ENCODE measurements at regions not wholly inside any gene's neighbourhood (a gene's known extent, or its start where the extent isn't known, plus 50 kb on each side); places are given as distances from the start of the nearest gene placed in this dataset.
"Not testable (repeated sequence)": the region's sequence is repeated elsewhere in the genome, so short reads cannot be mapped to it uniquely, and the experiment has no call there.

DNA sequence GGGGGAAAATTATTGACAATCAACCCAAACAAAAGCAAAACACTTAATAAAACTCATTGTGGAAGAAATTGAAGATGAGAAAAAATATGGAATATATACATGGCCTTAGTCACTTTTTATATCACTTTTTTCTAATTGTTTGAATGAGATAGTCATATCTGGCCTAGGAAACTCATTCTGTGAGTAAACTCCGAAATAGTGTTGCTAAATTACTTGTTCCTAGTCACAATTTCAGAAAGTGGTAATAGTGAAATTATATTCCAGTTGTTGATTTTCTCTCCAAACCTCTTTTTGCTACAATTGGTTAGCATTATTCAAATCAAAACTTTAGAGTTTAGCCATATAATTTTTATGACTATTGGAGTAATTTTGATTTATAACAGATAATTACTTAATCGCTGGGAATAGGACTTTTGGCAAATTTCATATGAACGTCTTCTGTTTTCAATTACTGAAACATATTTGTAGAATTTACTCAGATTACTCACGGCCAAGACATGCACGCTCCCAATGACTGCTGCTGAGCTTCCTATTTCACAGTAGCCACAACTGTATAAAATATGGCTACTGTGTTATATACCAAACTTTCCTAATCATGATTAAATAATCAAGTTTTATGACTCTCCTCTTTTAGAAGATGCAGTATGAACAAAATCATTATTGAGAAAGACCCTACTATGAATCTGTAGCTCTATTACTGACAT lies 199.7 kb upstream of the ZNF322 start:
- H3K79me2 ChIP-seq (replicated peaks; ENCODE audit: insufficient read depth); H3K36me3 ChIP-seq (ENCODE audit: insufficient read depth); H3K36me3 Mint-ChIP-seq (ENCODE audit: low read depth); DNase-seq (ENCODE audit: low spot score); H3K27ac ChIP-seq (ENCODE audit: low read depth); H3K4me2 ChIP-seq; H3K9me3 Mint-ChIP-seq; H3K4me3 Mint-ChIP-seq; H4K20me1 ChIP-seq (replicated peaks; ENCODE audit: insufficient read depth); H2AFZ ChIP-seq; H3K4me3 ChIP-seq; H3F3A ChIP-seq (replicated peaks; ENCODE audit: low read depth); H3K4me1 ChIP-seq (ENCODE audit: insufficient read depth); H3K4me1 Mint-ChIP-seq; H3K27ac Mint-ChIP-seq; H3K9me2 ChIP-seq (ENCODE audit: insufficient read depth); H3K27me3 Mint-ChIP-seq (ENCODE audit: insufficient read depth, low read depth, poor library complexity); H3K27me3 ChIP-seq (ENCODE audit: insufficient read depth); ATAC-seq: not testable (repeated sequence)

DNA sequence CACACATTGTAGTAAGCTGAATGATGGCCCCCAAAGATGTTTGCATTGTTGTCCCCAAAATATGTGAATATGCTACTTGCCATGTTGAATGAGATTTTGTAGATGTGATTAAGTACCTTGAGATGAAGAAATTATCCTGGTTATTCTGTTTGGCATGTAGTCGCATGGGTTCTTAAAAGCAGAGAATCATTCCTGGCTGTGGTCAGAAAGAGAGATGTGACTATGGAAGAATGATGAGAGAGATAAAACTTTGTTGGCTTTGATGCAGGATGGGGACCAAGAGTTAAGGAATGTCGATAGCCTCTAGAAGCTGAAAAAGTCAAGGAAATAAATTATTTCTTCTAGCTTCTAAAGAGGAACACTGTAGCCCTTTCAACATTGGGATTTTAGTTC lies 200.2 kb upstream of the ZNF322 start:
- H3K27me3 ChIP-seq (ENCODE audit: insufficient read depth); ATAC-seq; DNase-seq (ENCODE audit: low spot score); H3K27me3 Mint-ChIP-seq (ENCODE audit: insufficient read depth, low read depth, poor library complexity); H3K4me2 ChIP-seq; H3K36me3 Mint-ChIP-seq (ENCODE audit: low read depth); H3K4me3 ChIP-seq; H3K27ac ChIP-seq (ENCODE audit: low read depth); H3K9me3 Mint-ChIP-seq; H3K9me2 ChIP-seq (ENCODE audit: insufficient read depth); H3K4me1 Mint-ChIP-seq; H3K27ac Mint-ChIP-seq; H3K4me3 Mint-ChIP-seq; H2AFZ ChIP-seq; H3F3A ChIP-seq (replicated peaks; ENCODE audit: low read depth); H3K36me3 ChIP-seq (ENCODE audit: insufficient read depth); H3K79me2 ChIP-seq (replicated peaks; ENCODE audit: insufficient read depth); H4K20me1 ChIP-seq (replicated peaks; ENCODE audit: insufficient read depth); H3K4me1 ChIP-seq (ENCODE audit: insufficient read depth): not testable (repeated sequence)

DNA sequence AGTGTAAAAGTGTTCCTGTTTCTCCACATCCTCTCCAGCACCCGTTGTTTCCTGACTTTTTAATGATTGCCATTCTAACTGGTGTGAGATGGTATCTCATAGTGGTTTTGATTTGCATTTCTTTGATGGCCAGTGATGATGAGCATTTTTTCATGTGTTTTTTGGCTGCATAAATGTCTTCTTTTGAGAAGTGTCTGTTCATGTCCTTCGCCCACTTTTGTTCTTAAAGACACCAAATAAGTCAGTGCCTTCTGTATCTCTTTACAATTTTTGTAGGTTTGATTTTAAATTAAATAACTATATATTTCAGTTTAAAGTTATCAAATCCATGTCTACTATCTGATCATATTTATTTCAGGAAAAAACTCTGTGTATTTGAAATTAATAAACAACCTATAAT lies 202.4 kb upstream of the ZNF322 start:
- not testable (repeated sequence) for H3K27ac Mint-ChIP-seq; H3K79me2 ChIP-seq (replicated peaks; ENCODE audit: insufficient read depth); H3K9me2 ChIP-seq (ENCODE audit: insufficient read depth); H4K20me1 ChIP-seq (replicated peaks; ENCODE audit: insufficient read depth); H3K4me1 Mint-ChIP-seq; H3F3A ChIP-seq (replicated peaks; ENCODE audit: low read depth); H3K27ac ChIP-seq (ENCODE audit: low read depth); H3K4me3 ChIP-seq; H3K4me2 ChIP-seq; H3K4me1 ChIP-seq (ENCODE audit: insufficient read depth); DNase-seq (ENCODE audit: low spot score); H3K4me3 Mint-ChIP-seq; H2AFZ ChIP-seq; H3K27me3 ChIP-seq (ENCODE audit: insufficient read depth); ATAC-seq; H3K27me3 Mint-ChIP-seq (ENCODE audit: insufficient read depth, low read depth, poor library complexity); H3K36me3 Mint-ChIP-seq (ENCODE audit: low read depth); H3K36me3 ChIP-seq (ENCODE audit: insufficient read depth); H3K9me3 Mint-ChIP-seq

DNA sequence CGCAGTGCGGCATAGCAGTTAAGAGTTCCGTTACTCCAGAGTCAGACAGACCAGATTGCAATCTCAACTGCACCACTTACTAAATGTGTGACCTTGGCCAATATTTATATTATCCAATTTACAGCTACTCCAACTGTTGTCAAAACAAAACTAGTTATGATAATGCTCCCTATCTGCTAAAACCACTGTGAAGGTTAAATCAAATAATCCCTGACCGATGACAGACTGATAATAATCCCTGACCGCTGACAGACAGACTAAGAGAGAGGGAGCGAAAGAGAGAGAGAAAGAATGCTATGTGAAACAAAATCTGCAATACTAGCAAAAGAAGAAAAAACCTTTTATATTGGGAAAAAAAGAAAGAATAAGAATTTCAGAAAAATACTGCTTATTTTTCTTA lies 204.1 kb upstream of the ZNF322 start:
- not testable (repeated sequence) for H4K20me1 ChIP-seq (replicated peaks; ENCODE audit: insufficient read depth); H3K79me2 ChIP-seq (replicated peaks; ENCODE audit: insufficient read depth); H3K4me3 Mint-ChIP-seq; H3K4me1 ChIP-seq (ENCODE audit: insufficient read depth); DNase-seq (ENCODE audit: low spot score); H3K36me3 ChIP-seq (ENCODE audit: insufficient read depth); H3K36me3 Mint-ChIP-seq (ENCODE audit: low read depth); H3K27ac ChIP-seq (ENCODE audit: low read depth); H2AFZ ChIP-seq; H3F3A ChIP-seq (replicated peaks; ENCODE audit: low read depth); H3K4me3 ChIP-seq; ATAC-seq; H3K27ac Mint-ChIP-seq; H3K4me1 Mint-ChIP-seq; H3K9me3 Mint-ChIP-seq; H3K27me3 Mint-ChIP-seq (ENCODE audit: insufficient read depth, low read depth, poor library complexity); H3K27me3 ChIP-seq (ENCODE audit: insufficient read depth); H3K9me2 ChIP-seq (ENCODE audit: insufficient read depth); H3K4me2 ChIP-seq

DNA sequence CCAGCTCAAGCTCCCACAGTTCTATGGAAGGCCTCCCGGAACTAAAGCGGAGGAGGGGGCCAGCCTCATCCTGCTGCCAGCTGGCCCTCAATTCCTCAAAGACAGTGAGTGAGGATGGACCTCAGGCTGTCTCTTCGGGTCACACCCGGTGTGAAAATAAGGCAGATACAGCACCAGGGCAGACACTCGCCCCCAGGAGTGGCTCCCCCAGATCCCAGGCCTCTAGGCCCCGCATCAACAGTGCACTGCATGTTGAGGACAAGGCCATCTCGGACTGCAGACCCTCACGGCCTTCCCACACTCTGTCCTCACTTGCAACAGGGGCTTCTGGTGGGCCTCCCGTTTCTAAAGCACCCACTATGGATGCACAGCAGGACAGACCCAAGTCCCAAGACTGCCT lies 239.2 kb upstream of the ZNF322 start:
- not testable (repeated sequence) for H3K9me3 Mint-ChIP-seq

DNA sequence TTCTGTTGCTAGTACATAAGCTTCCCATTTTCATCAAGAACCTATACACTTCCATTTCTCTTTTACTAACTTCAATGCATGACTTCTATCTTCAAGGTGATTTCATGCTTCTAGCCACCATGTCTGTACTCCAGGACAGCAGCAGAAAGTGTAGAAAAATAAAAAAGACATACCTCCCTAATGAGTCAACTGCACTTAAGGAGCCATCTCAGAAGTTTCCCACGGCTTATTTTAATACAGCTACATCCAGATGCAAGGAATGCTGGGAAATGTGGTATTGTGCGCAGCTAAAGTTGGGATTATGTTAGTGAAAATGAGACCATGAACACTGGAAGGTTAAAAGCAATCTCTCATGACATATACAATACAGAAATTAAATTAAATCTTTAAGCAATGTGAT lies 264.7 kb upstream of the ZNF322 start:
- H2AFZ ChIP-seq; H3K27ac ChIP-seq (ENCODE audit: low read depth); ATAC-seq; H3K9me3 Mint-ChIP-seq; H3F3A ChIP-seq (replicated peaks; ENCODE audit: low read depth); H3K36me3 ChIP-seq (ENCODE audit: insufficient read depth); H3K4me2 ChIP-seq; H4K20me1 ChIP-seq (replicated peaks; ENCODE audit: insufficient read depth); H3K36me3 Mint-ChIP-seq (ENCODE audit: low read depth); H3K9me2 ChIP-seq (ENCODE audit: insufficient read depth); H3K4me3 ChIP-seq; H3K4me1 Mint-ChIP-seq; H3K27me3 Mint-ChIP-seq (ENCODE audit: insufficient read depth, low read depth, poor library complexity); H3K27ac Mint-ChIP-seq; H3K27me3 ChIP-seq (ENCODE audit: insufficient read depth); H3K79me2 ChIP-seq (replicated peaks; ENCODE audit: insufficient read depth); DNase-seq (ENCODE audit: low spot score); H3K4me3 Mint-ChIP-seq; H3K4me1 ChIP-seq (ENCODE audit: insufficient read depth): not testable (repeated sequence)

More for the DNA sequence above, 239.2 kb upstream of the ZNF322 start:
- not testable (repeated sequence) for H3K27me3 Mint-ChIP-seq (ENCODE audit: insufficient read depth, low read depth, poor library complexity); H3K4me3 Mint-ChIP-seq; H3K4me2 ChIP-seq; H4K20me1 ChIP-seq (replicated peaks; ENCODE audit: insufficient read depth); H3K36me3 ChIP-seq (ENCODE audit: insufficient read depth); H3K36me3 Mint-ChIP-seq (ENCODE audit: low read depth); H3K27ac ChIP-seq (ENCODE audit: low read depth); H3K9me2 ChIP-seq (ENCODE audit: insufficient read depth); H3K4me1 Mint-ChIP-seq; H2AFZ ChIP-seq; H3K79me2 ChIP-seq (replicated peaks; ENCODE audit: insufficient read depth); H3K4me1 ChIP-seq (ENCODE audit: insufficient read depth); H3K27ac Mint-ChIP-seq; H3K27me3 ChIP-seq (ENCODE audit: insufficient read depth); H3F3A ChIP-seq (replicated peaks; ENCODE audit: low read depth); DNase-seq (ENCODE audit: low spot score); H3K4me3 ChIP-seq; ATAC-seq

DNA sequence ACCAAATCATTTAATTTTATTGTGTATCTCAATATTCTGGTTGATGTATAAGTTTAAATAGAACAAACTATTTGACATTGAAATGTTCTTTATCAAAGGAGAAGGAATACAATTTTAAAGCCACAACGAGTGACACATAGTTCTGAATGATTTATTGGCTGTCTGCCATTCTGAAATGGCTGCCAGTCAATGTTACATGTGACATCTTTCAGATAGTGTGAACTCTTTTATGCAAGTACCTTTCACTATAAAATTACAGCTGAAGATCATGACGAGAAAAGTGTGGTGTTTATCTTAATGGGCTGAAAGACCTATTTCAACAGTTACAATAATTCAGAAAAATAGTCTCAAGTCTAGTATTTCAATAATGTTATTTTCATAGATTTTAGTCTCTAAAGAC lies 268.6 kb upstream of the ZNF322 start:
- not testable (repeated sequence) for ATAC-seq; H3K9me2 ChIP-seq (ENCODE audit: insufficient read depth); H3K4me3 ChIP-seq; H2AFZ ChIP-seq; H4K20me1 ChIP-seq (replicated peaks; ENCODE audit: insufficient read depth); H3K4me3 Mint-ChIP-seq; H3K4me2 ChIP-seq; H3K36me3 ChIP-seq (ENCODE audit: insufficient read depth); H3K27me3 ChIP-seq (ENCODE audit: insufficient read depth); H3K9me3 Mint-ChIP-seq; DNase-seq (ENCODE audit: low spot score); H3K4me1 Mint-ChIP-seq; H3K27me3 Mint-ChIP-seq (ENCODE audit: insufficient read depth, low read depth, poor library complexity); H3K27ac Mint-ChIP-seq; H3F3A ChIP-seq (replicated peaks; ENCODE audit: low read depth); H3K27ac ChIP-seq (ENCODE audit: low read depth); H3K4me1 ChIP-seq (ENCODE audit: insufficient read depth); H3K79me2 ChIP-seq (replicated peaks; ENCODE audit: insufficient read depth); H3K36me3 Mint-ChIP-seq (ENCODE audit: low read depth)
